GM23338 (cell line): ENCODE measurements at regions not wholly inside any gene's neighbourhood (a gene's known extent, or its start where the extent isn't known, plus 50 kb on each side); places are given as distances from the start of the nearest gene placed in this dataset.

Source experiments
- ATAC-seq: fragments of 200-7000 bp; cut with Tn5 transposase; 3 replicates; pipeline ENCODE4 v1.9.1; 2020
- DNase-seq: peaks from one replicate; pipeline ENCODE4 v3.0.0-alpha.2; 2015; ENCODE audit warnings: low spot score
- H2AFZ ChIP-seq: fragments of 200-600 bp; sonication (generic); 2 replicates; pipeline ENCODE4 v1.8.0; 2016; ENCODE audit warnings: antibody characterized with exemption, mild to moderate bottlenecking, moderate library complexity
- H3F3A ChIP-seq: fragments of 200-600 bp; sonication (generic); replicated peaks from 2 replicates; pipeline ENCODE4 v1.8.0; 2017; ENCODE audit warnings: antibody characterized with exemption, mixed run types, low read depth
- H3K27ac ChIP-seq: fragments of 200-600 bp; sonication (generic); 2 replicates; pipeline ENCODE4 v1.6.1; 2016; ENCODE audit warnings: low read depth
- H3K27me3 ChIP-seq: fragments of 200-600 bp; sonication (generic); 2 replicates; pipeline ENCODE4 v1.8.0; 2016; ENCODE audit warnings: mild to moderate bottlenecking, mixed run types, moderate library complexity; ENCODE audit not compliant: insufficient read depth
- H3K36me3 ChIP-seq: fragments of 200-600 bp; sonication (generic); 2 replicates; pipeline ENCODE4 v1.8.0; 2016; ENCODE audit warnings: mild to moderate bottlenecking; ENCODE audit not compliant: insufficient read depth
- H3K4me1 ChIP-seq: fragments of 200-600 bp; sonication (generic); 2 replicates; pipeline ENCODE4 v1.8.0; 2016; ENCODE audit warnings: mild to moderate bottlenecking, moderate library complexity; ENCODE audit not compliant: insufficient read depth
- H3K4me2 ChIP-seq: fragments of 200-600 bp; sonication (generic); 2 replicates; pipeline ENCODE4 v1.7.1; 2017; ENCODE audit warnings: mixed run types
- H3K4me3 ChIP-seq: fragments of 200-600 bp; sonication (generic); 2 replicates; pipeline ENCODE4 v1.6.1; 2016; ENCODE audit warnings: mixed run types
- H3K79me2 ChIP-seq: fragments of 200-600 bp; sonication (generic); replicated peaks from 2 replicates; pipeline ENCODE4 v1.8.0; 2017; ENCODE audit warnings: mild to moderate bottlenecking; ENCODE audit not compliant: insufficient read depth
- H3K9me2 ChIP-seq: fragments of 200-600 bp; sonication (generic); 2 replicates; pipeline ENCODE4 v1.8.0; 2017; ENCODE audit not compliant: insufficient read depth
- H4K20me1 ChIP-seq: fragments of 200-600 bp; sonication (generic); replicated peaks from 2 replicates; pipeline ENCODE4 v1.8.0; 2017; ENCODE audit warnings: mild to moderate bottlenecking; ENCODE audit not compliant: insufficient read depth
- H3K27ac Mint-ChIP-seq: 2 replicates; pipeline ENCODE4 v1.8.0; 2020; ENCODE audit warnings: inconsistent platforms, mild to moderate bottlenecking, moderate library complexity, mixed read lengths
- H3K27me3 Mint-ChIP-seq: 3 replicates; pipeline ENCODE4 v1.8.0; 2022; ENCODE audit warnings: low read depth, mild to moderate bottlenecking, moderate library complexity, mixed read lengths, inconsistent platforms; ENCODE audit not compliant: insufficient read depth, poor library complexity
- H3K36me3 Mint-ChIP-seq: 3 replicates; pipeline ENCODE4 v1.8.0; 2021; ENCODE audit warnings: low read depth, mild to moderate bottlenecking, inconsistent platforms, moderate library complexity, mixed read lengths
- H3K4me1 Mint-ChIP-seq: 3 replicates; pipeline ENCODE4 v1.8.0; 2020; ENCODE audit warnings: mild to moderate bottlenecking, inconsistent platforms, mixed read lengths
- H3K4me3 Mint-ChIP-seq: 3 replicates; pipeline ENCODE4 v1.8.0; 2021; ENCODE audit warnings: moderate library complexity, mild to moderate bottlenecking, inconsistent platforms, mixed read lengths
- H3K9me3 Mint-ChIP-seq: 3 replicates; pipeline ENCODE4 v1.8.0; 2020; ENCODE audit warnings: moderate library complexity, mild to moderate bottlenecking, inconsistent platforms, mixed read lengths
- CREB1 ChIP-seq: fragments of 250-450 bp; sonication (Bioruptor Pico); IDR thresholded peaks from 2 replicates; pipeline ENCODE4 v1.5.0; 2020; ENCODE audit warnings: low read depth, mild to moderate bottlenecking, moderate library complexity
- CTCF ChIP-seq, 2 experiments: fragments of 200-600 bp in 1 of 2; sonication (generic) in 1 of 2; conservative IDR thresholded peaks; 2 replicates each; pipeline versions ENCODE4 v1.5.1 to v1.6.1; 2016 to 2017; ENCODE audit warnings: antibody characterized with exemption in 2 of 2, low read depth in 2 of 2, mild to moderate bottlenecking in 2 of 2, moderate library complexity in 1 of 2
- ETS1 ChIP-seq: IDR thresholded peaks from 2 replicates; pipeline ENCODE4 v1.6.1; 2016; ENCODE audit warnings: antibody characterized with exemption
- EZH2 ChIP-seq: fragments of 200-600 bp; sonication (generic); IDR thresholded peaks from one replicate; pipeline ENCODE4 v1.8.0; 2017; ENCODE audit warnings: antibody characterized with exemption, mild to moderate bottlenecking, low read depth; ENCODE audit not compliant: unreplicated experiment
- EZH2phosphoT487 ChIP-seq: fragments of 200-600 bp; sonication (generic); IDR thresholded peaks from one replicate; pipeline ENCODE4 v1.8.1; 2018; ENCODE audit warnings: antibody characterized with exemption; ENCODE audit not compliant: unreplicated experiment
- JUNB ChIP-seq: IDR thresholded peaks from one replicate; pipeline ENCODE4 v1.6.1; 2016; ENCODE audit warnings: antibody characterized with exemption; ENCODE audit not compliant: unreplicated experiment
- NANOG ChIP-seq: IDR thresholded peaks from 2 replicates; pipeline ENCODE4 v1.6.1; 2016; ENCODE audit warnings: antibody characterized with exemption, borderline replicate concordance
- POLR2AphosphoS5 ChIP-seq: IDR thresholded peaks from 2 replicates; pipeline ENCODE4 v1.6.1; 2016; ENCODE audit warnings: antibody characterized with exemption, low read depth
- REST ChIP-seq: IDR thresholded peaks from one replicate; pipeline ENCODE4 v1.6.1; 2018; ENCODE audit warnings: antibody characterized with exemption; ENCODE audit not compliant: unreplicated experiment
- STAT1 ChIP-seq: IDR thresholded peaks from one replicate; pipeline ENCODE4 v1.6.1; 2016; ENCODE audit warnings: antibody characterized with exemption; ENCODE audit not compliant: unreplicated experiment
- ZNF114 ChIP-seq: fragments of 250-450 bp; sonication (Bioruptor Pico); IDR thresholded peaks from 2 replicates; pipeline ENCODE4 v1.5.0; 2020; ENCODE audit warnings: mild to moderate bottlenecking, moderate library complexity
- ZNF331 ChIP-seq: fragments of 250-450 bp; sonication (Bioruptor Pico); IDR thresholded peaks from 2 replicates; pipeline ENCODE4 v1.5.0; 2020; ENCODE audit warnings: low read depth, mild to moderate bottlenecking, moderate library complexity
- ZNF462 ChIP-seq: fragments of 250-450 bp; sonication (Bioruptor Pico); IDR thresholded peaks from 2 replicates; pipeline ENCODE4 v1.5.0; 2020; ENCODE audit warnings: mild to moderate bottlenecking, moderate library complexity

- Histone ChIP-seq H3K9me2 (no peaks in the 10 kb centered on the region), H3K4me1 (no peaks in the 10 kb centered on the region), H4K20me1 (no peaks in the 10 kb centered on the region), H3F3A (no peaks in the 10 kb centered on the region), H3K27me3 (no peaks in the 10 kb centered on the region), H3K27ac (no peak overlapping the region), H3K36me3 (peaks cover 2% of the 10 kb centered on the region; the same call in 1 of the 2 replicates), H3K4me3 (no peak overlapping the region), H2AFZ (no peak overlapping the region), H3K79me2 (no peaks in the 10 kb centered on the region), H3K4me2 (no peak overlapping the region)
- no peak for ATAC-seq
- H3K9me3 Mint-ChIP-seq, result peaks cover 31% of the 10 kb centered on the region
- no peak overlapping the region for H3K27ac Mint-ChIP-seq
- H3K4me3 Mint-ChIP-seq, result no peak overlapping the region
- TF ChIP-seq JUNB (no peak), NANOG (no peak), CREB1 (CRISPR knock-in tag) (no peak), EZH2 (no peak), ZNF462 (CRISPR knock-in tag) (no peak), EZH2phosphoT487 (no peak), STAT1 (no peak), ETS1 (no peak), CTCF (conservative IDR thresholded peaks at IDR 0.05; ENCODE audit: low read depth in 2 of 2) (no peak), ZNF114 (CRISPR knock-in tag) (no peak), POLR2AphosphoS5 (no peak), ZNF331 (CRISPR knock-in tag) (no peak), REST (no peak)
- DNase-seq, result no peak
- peaks cover 21% of the 10 kb centered on the region for H3K4me1 Mint-ChIP-seq
- H3K27me3 Mint-ChIP-seq, result peaks cover 11% of the 10 kb centered on the region
- H3K36me3 Mint-ChIP-seq, result peaks cover 54% of the 10 kb centered on the region
These were observed 215.3 kb downstream of the ZIC5 start for GRCh38 chr13:99756281-99756680.
